ENCODE measurements at regions not wholly inside any gene's neighbourhood (a gene's known extent, or its start where the extent isn't known, plus 50 kb on each side); places are given as distances from the start of the nearest gene placed in this dataset.

- no peak for TF ChIP-seq CTCF (IDR thresholded peaks at IDR 0.05; ENCODE audit: extremely low read depth, missing control alignments)
- DNase-seq (ENCODE audit: low spot score) = no peak
These were observed 114.4 kb upstream of the IRS2 start for GRCh38 chr13:109900741-109901140.

- DNase-seq (ENCODE audit: low spot score) = no peak
- TF ChIP-seq CTCF (IDR thresholded peaks at IDR 0.05; ENCODE audit: extremely low read depth, missing control alignments) = no peak
These were observed 113.9 kb upstream of the IRS2 start for GRCh38 chr13:109900320-109900719.

GRCh38 chr13:109899748-109900147, 113.4 kb upstream of the IRS2 start:
- TF ChIP-seq CTCF (IDR thresholded peaks at IDR 0.05; ENCODE audit: extremely low read depth, missing control alignments) = no peak
- no peak for DNase-seq (ENCODE audit: low spot score)

GRCh38 chr13:109899316-109899715, 112.9 kb upstream of the IRS2 start:
- DNase-seq (ENCODE audit: low spot score) = no peak
- no peak for TF ChIP-seq CTCF (IDR thresholded peaks at IDR 0.05; ENCODE audit: extremely low read depth, missing control alignments)

- no peak for TF ChIP-seq CTCF (IDR thresholded peaks at IDR 0.05; ENCODE audit: extremely low read depth, missing control alignments)
- no peak for DNase-seq (ENCODE audit: low spot score)
These were observed 111.7 kb upstream of the IRS2 start for GRCh38 chr13:109897988-109898624.

- DNase-seq (ENCODE audit: low spot score) = no peak
- TF ChIP-seq CTCF (IDR thresholded peaks at IDR 0.05; ENCODE audit: extremely low read depth, missing control alignments) = no peak
These were observed 105.7 kb upstream of the IRS2 start for GRCh38 chr13:109892101-109892500.

- TF ChIP-seq CTCF (IDR thresholded peaks at IDR 0.05; ENCODE audit: extremely low read depth, missing control alignments) = no peak
These were observed 98.9 kb upstream of the IRS2 start for GRCh38 chr13:109885235-109885634.

More at GRCh38 chr13:109885235-109885634, 98.9 kb upstream of the IRS2 start:
- no peak for DNase-seq (ENCODE audit: low spot score)
